CD4-positive, alpha-beta T cell treated with Interleukin-6 for 4 hours (primary cell): ENCODE measurements at regions not wholly inside any gene's neighbourhood (a gene's known extent, or its start where the extent isn't known, plus 50 kb on each side); places are given as distances from the start of the nearest gene placed in this dataset.
"Not testable (repeated sequence)": the region's sequence is repeated elsewhere in the genome, so short reads cannot be mapped to it uniquely, and the experiment has no call there.

Experiments
- DNase-seq: peaks from one replicate; pipeline ENCODE4 v3.0.0-alpha.2; 2020; ENCODE audit warnings: mixed read lengths

- no peak for DNase-seq
Measured at GRCh38 chr11:129639300-129639699, 176.3 kb upstream of the TMEM45B start.

GRCh38 chr11:129640671-129641070 lies 175.0 kb upstream of the TMEM45B start:
- DNase-seq: no peak

GRCh38 chr11:129643031-129643721 lies 172.5 kb upstream of the TMEM45B start:
- no peak for DNase-seq

DNA sequence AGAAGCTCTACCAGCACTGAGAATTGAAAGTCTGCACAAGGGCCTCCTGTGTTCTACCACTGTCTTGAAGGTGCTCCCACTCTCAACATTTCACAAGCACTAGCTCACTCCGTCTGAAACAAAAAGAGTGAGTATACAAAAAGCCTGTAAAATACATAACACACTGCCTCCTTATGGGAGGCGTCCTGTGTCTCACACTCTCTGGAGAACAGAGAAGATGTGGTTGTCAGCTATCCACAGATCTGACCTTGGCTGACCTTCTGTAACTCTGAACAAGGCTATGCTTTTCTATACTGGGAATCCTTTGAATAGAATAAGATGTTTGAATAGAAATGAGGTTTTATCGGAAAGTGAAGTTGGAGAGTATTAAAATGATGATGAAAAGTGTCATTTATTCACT lies 171.3 kb upstream of the TMEM45B start:
- no peak for DNase-seq

DNA sequence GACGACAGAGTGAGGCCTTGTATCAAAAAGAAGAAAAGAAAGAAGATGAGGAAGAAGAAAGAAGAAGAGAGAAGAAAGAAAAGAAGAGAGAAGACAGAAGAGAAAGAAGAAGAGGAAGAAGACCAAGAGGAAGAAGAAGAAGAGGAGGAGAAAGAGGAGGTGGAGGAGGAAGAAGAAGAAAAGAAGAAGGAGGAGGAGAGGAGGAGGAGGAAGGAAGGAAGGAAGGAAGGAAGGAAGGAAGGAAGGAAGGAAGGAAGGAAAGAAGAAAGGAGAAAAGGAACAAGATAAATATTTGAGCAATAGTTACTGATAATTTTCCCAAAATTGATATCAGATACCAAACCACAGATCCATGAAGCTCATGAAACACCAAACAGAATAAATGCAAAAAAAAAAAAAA lies 169.7 kb upstream of the TMEM45B start:
- no peak for DNase-seq

DNA sequence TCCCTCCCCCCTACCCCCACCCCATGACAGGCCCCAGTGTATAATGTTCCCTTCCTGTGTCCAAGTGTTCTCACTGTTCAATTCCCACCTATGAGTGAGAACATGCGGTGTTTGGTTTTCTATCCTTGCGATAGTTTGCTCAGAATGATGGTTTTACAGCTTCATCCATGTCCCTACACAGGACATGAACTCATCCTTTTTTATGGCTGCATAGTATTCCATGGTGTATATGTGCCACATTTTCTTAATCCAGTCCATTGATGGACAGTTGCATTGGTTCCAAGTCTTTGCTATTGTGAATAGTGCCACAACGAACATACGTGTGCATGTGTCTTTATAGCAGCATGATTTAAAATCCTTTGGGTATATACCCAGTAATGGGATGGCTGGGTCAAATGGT lies 165.6 kb upstream of the TMEM45B start:
- not testable (repeated sequence) for DNase-seq

- no peak for DNase-seq
Measured at GRCh38 chr11:129652835-129653234, 162.8 kb upstream of the TMEM45B start.

DNA sequence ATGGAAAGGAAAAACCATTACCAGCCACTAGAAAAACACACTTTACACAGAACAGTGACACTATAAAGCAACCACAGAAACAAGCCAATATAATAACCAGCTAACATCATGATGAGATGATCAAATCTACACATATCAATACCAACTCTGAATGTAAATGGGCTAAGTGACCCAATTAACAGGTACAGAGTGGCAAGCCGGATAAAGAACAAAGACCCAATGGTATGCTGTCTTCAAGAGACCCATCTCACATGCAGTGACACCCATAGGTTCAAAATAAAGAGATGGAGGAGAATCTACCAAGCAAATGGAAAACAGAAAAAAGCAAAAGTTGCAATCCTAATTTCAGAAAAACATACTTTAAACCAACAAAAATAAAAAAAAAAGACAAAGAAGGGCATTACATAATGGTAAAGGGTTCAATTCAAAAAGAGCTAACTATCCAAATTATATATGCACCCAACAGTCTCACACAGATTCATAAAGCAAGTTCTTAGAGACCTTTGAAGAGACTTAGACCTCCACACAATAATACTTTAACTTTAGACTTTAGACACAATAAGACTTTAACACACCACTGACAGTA lies 160.3 kb upstream of the TMEM45B start:
- no peak for DNase-seq

DNA sequence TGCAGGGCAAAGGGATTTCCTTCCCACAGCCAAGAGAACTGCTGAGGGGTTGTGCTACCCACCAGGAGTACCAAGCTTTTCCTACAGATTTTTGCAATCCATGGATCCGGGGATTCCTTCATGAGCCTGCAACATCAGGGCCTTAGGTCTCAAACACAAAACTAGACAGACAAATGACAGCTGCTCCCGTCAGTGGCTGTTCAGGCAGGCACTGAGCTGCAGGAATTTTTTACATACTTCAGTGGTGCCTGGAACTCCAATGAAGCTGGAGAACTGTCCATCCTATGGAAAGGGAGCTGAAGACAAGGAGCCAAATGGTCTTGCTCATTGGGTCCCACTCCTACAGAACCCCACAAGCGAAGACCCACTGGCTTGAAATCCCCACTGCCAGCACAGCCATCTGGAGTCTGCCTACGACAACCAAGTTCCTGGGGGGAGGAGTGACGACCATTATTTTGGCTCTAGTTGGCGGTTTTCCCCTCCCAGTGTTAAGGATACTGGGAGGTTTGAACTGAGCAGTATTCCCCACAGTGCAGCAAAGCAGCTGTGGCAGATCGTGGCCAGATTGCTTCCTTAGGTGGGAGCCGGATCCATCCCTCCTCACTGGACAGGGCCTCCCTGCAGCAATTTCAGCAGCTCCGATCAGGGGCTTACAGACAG lies 157.7 kb upstream of the TMEM45B start:
- no peak for DNase-seq

GRCh38 chr11:129658526-129658867 lies 157.2 kb upstream of the TMEM45B start:
- no peak for DNase-seq

DNA sequence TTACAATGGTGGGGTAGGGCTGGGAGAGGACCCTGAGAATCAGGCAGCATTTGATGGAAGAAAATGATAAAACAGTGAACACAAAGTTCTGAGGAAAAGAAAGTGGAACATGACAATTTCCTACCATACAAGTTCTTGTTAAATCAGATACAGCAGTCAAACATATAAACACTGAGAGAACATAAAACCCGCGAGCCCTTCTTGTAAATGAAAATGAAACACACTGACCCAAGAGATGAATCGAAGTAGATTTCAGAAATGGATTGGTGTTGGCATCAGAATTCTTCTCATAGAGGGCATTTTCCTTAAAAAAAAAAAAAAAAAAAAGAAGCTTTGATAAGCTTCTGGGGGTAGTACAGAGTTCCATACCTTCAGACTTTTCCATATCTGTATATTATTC lies 134.7 kb upstream of the TMEM45B start:
- DNase-seq: no peak

DNA sequence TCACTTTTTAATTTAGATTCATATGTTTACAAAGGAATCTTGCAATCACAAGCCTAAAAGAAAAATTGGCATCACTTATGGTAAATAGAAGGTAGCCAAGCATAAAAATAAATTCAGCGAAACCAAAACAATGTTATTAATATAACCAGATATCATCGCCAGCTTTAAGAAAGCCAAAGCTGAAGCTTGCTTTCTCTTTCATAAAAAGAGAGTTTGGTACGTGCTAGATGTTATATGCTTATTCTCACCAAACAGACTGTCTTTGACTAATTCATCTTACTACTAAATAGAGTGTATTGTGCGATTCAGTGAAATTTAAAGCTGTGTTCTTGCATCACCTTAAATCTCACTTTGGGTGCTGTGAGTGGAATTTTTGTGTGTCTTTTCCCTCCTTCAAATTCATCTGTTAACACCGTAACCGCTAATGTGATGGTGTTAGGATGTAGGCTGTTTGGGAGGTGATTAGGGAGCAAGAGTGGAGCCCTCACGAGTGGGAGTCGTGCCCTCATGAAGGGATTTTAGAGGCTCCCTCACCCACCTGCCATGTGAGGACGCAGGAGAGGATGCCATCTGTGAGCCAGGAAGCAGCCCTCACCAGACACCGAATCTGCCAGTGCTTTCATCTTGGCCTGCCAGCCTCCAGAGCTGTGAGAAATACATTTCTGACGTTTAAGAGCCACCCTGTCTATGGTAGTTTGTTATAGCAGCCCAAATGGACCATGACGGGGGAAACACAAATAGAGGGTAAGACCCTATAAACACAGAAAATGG lies 134.1 kb upstream of the TMEM45B start:
- DNase-seq: no peak

DNA sequence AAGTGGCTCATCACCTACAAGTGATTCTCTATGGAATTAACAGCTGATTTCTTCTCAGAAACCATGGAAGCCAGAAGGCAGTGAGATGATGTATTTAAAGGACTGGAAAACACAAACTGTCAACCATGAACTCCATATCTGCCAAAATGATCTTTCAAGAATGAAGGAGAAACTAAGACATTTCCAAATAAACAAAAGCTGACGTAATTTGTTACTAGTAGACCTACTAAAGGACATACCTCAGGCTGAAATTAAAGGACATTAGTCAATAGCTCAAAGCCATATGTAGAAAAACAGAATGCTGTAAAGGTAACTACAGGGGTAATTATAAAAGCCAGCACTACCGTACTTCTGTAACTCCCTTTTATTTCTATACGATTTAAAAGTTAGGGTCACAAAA lies 129.4 kb upstream of the TMEM45B start:
- no peak for DNase-seq

DNA sequence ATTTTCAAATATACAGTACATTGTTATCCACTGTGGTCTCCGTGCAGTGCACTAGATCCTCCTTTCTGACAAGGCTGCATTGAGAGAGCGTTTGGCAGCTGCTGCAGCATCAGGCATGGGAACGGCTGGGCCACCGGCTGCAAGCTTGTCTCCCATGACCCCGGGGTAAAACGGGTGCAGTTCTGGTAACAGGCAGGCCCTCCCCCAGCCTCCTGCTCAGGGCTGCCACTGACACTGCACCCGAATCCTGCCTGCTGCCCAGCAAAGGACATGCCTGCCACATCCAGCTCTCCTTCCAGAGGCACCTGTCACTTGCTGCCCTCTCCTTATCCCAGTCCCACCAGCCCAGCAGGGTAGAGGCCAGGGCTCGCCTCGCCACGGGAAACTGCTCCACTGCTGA lies 124.5 kb upstream of the TMEM45B start:
- DNase-seq: no peak

DNA sequence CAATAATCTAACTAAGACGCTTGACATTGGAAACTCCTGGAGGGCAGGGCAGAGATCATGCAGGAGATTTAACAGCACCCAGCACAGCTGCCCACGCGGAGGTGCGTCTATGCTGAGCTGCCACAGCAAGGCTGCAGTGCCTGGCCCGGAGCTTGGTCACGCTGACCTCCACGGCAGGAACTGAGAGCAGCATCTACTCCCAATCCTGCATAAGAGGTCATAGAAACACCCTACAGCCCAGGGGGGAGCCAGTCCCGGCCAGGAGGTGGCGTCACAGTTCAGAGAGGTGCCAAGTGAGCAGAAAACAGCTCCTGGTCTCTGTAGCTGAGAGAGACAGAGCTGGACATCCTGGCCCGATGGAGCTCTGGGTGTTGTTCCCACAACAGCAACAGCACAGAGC lies 121.1 kb upstream of the TMEM45B start:
- no peak for DNase-seq

GRCh38 chr11:129694966-129695365 lies 120.7 kb upstream of the TMEM45B start:
- no peak for DNase-seq

- peak; percentile 73 for DNase-seq
Measured at GRCh38 chr11:129695571-129696308, 119.9 kb upstream of the TMEM45B start.

- no peak for DNase-seq
Measured at GRCh38 chr11:129696309-129696989, 119.2 kb upstream of the TMEM45B start.

DNA sequence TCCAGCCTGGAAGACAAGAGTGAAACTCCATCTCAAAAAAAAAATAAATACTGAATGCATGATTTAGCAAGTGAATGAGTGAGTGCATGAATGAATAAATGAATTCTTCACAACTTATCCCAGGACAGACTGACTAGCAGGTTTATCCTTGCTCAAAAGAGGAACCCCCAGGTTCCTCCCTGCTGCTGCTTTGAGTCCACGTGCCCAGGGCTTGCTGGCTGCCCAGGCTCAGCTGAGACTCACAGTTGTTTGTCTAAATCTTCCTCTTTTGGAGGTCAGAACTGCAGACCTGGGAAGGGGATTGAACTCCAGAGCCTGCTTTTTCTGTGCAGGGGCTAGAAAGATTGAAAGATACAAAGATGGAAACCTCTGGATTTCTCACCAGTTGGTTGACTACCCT lies 117.4 kb upstream of the TMEM45B start:
- no peak for DNase-seq

DNA sequence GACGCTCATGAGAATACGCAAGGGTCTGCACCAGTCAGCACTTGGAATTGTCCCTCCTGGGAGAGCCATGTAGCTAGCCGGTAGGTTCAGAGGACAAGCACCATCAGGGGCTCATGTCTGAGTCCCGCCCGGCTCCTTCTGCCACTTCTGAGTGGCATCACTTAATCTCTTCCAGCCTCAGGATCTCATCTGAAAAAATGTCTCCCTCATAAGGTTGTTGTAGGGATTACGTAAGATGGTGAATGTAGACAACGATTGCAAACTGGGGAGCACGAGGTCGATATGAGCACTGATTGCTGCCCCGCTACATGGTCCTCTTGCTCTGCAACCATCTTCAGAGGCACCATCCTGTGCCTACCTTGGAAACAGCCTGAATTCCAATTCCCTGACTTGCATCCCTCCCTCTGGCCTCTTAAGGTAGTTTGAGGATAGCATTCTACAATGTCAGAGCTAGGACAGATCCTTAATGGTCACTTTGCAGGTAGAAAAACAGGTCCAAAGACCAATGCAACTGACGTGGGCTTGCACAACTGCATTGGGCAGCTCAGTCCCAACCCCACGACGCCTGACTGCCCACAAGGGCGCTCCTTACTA lies 115.8 kb upstream of the TMEM45B start:
- DNase-seq: no peak

DNA sequence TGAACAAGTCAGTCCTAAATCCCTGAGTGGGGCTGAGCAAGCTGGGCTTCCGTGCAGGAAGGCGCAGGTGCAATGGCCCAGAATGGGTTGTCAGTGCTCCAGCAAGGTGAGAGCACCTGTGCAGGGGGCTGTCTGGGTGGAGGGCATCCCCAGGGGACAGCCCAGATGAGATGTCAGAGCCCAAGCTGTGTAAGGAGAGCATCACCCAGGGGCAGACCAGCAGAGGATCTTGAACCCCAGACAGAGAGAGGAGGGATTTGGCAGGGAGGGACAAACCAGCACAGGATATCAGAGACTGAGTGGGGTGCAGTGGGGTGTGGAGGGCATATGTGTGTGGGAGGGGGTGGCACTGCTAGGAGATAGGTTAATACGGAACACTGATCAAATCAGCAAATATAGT lies 114.9 kb upstream of the TMEM45B start:
- DNase-seq: no peak

DNA sequence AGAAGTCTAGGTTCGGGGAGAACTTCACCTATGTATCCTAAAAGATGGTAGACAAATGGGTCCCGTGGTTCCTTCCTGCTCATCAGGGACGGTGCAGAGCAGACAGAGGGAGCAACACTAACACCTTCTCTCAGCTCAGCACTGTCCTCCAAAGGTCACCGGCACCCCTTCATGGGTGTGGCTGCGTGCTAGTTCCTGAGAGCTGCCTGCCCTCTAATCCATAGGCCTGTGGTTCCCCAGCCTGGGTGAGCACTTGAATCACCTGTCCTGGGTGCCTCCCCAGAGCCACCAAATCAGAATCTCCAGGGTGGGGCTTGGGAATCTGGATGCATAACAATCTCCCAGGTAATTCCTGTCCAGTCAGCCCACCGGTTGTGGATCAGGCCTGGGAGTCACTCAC lies 113.9 kb upstream of the TMEM45B start:
- no peak for DNase-seq
